GM23248 (cell line): ENCODE measurements at regions not wholly inside any gene's neighbourhood (a gene's known extent, or its start where the extent isn't known, plus 50 kb on each side); places are given as distances from the start of the nearest gene placed in this dataset.

Experiments used
- DNase-seq: peaks from one replicate; pipeline ENCODE4 v3.0.0-alpha.2; 2015
- H2AFZ ChIP-seq: fragments of 200-600 bp; sonication (generic); 2 replicates; pipeline ENCODE4 v1.6.1; 2016; ENCODE audit warnings: antibody characterized with exemption
- H3F3A ChIP-seq: fragments of 200-600 bp; sonication (generic); 2 replicates; pipeline ENCODE4 v1.6.1; 2016; ENCODE audit warnings: mild to moderate bottlenecking, antibody characterized with exemption, mixed run types; ENCODE audit not compliant: insufficient read depth
- H3K27ac ChIP-seq: fragments of 200-600 bp; sonication (generic); 2 replicates; pipeline ENCODE4 v1.5.1; 2016; ENCODE audit warnings: mild to moderate bottlenecking
- H3K27me3 ChIP-seq: fragments of 200-600 bp; sonication (generic); replicated peaks from 2 replicates; pipeline ENCODE4 v1.6.1; 2016; ENCODE audit warnings: mild to moderate bottlenecking; ENCODE audit not compliant: insufficient read depth
- H3K36me3 ChIP-seq: fragments of 200-600 bp; sonication (generic); 2 replicates; pipeline ENCODE4 v1.6.1; 2016; ENCODE audit warnings: low read depth, mild to moderate bottlenecking
- H3K4me1 ChIP-seq: fragments of 200-600 bp; sonication (generic); 2 replicates; pipeline ENCODE4 v1.6.1; 2016; ENCODE audit warnings: mild to moderate bottlenecking; ENCODE audit not compliant: insufficient read depth
- H3K4me2 ChIP-seq: fragments of 200-600 bp; sonication (generic); one replicate; pipeline ENCODE4 v1.6.1; 2016; ENCODE audit warnings: mild to moderate bottlenecking; ENCODE audit not compliant: unreplicated experiment
- H3K4me3 ChIP-seq: fragments of 200-600 bp; sonication (generic); 2 replicates; pipeline ENCODE4 v1.5.1; 2016; ENCODE audit warnings: mild to moderate bottlenecking
- H3K79me2 ChIP-seq: fragments of 200-600 bp; sonication (generic); 2 replicates; pipeline ENCODE4 v1.6.1; 2016; ENCODE audit warnings: mild to moderate bottlenecking; ENCODE audit not compliant: insufficient read depth
- H3K9ac ChIP-seq: fragments of 200-600 bp; sonication (generic); 2 replicates; pipeline ENCODE4 v1.6.1; 2016; ENCODE audit warnings: mild to moderate bottlenecking
- H3K9me2 ChIP-seq: fragments of 200-600 bp; sonication (generic); 2 replicates; pipeline ENCODE4 v1.6.1; 2016; ENCODE audit warnings: mixed run types, mild to moderate bottlenecking, moderate library complexity; ENCODE audit not compliant: insufficient read depth
- H3K9me3 ChIP-seq: fragments of 200-600 bp; sonication (generic); one replicate; pipeline ENCODE4 v1.6.1; 2017; ENCODE audit warnings: low read depth
- H4K20me1 ChIP-seq: fragments of 200-600 bp; sonication (generic); 2 replicates; pipeline ENCODE4 v1.6.0; 2016; ENCODE audit not compliant: insufficient read depth
- EZH2 ChIP-seq: fragments of 200-600 bp; sonication (generic); IDR thresholded peaks from 2 replicates; pipeline ENCODE4 v1.6.1; 2018; ENCODE audit warnings: antibody characterized with exemption, mild to moderate bottlenecking; ENCODE audit not compliant: insufficient read depth, poor library complexity, severe bottlenecking
- EZH2phosphoT487 ChIP-seq: fragments of 200-600 bp; sonication (generic); IDR thresholded peaks from 2 replicates; pipeline ENCODE4 v1.6.1; 2018; ENCODE audit warnings: antibody characterized with exemption, moderate library complexity, mild to moderate bottlenecking, low read depth; ENCODE audit not compliant: insufficient read depth
- WGBS, 2 experiments: methylation state at CpG; one replicate each; pipeline ENCODE4 v1.1.6; 2015 to 2017; ENCODE audit warnings: low lambda C conversion rate in 2 of 2, low coverage in 1 of 2; ENCODE audit errors: missing lambda C conversion rate in 2 of 2; 5-methylcytosine and 5-hydroxymethylcytosine counted together
- in situ Hi-C: fragments of 300-500 bp; cut with MboI; formaldehyde crosslinking; loops from 2 replicates; pipeline ENCODE4 v1.15.0; 2020

DNA sequence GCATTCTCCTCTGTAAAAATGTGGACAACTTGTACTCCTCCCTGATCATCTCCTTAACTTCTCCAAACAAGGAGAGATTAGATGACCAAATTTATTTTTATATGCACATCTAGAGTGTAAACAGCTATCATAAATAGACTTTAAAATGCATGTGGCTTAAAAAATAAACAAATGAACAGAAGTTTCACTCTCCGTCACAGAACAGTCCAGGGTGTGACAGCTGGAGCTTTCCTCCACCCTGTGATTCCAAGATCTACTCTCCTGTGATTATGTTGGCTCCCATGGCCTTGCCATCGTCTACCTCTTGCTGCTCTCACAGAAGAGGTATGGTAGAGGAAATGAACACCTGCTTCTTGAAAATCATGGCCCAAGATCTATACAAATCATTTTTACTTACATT, 560.2 kb downstream of the TOX3 start:
- Histone ChIP-seq H3K36me3 (no peaks in the 10 kb centered on the region), H4K20me1 (no peaks in the 10 kb centered on the region), H3K27me3 (no peaks in the 10 kb centered on the region), H3K4me2 (no peak overlapping the region), H3K4me1 (no peaks in the 10 kb centered on the region), H3K27ac (no peak overlapping the region), H3K4me3 (no peak overlapping the region), H2AFZ (no peak overlapping the region), H3K79me2 (no peaks in the 10 kb centered on the region), H3K9me3 (no peaks in the 10 kb centered on the region), H3F3A (no peaks in the 10 kb centered on the region), H3K9ac (no peak overlapping the region), H3K9me2 (no peaks in the 10 kb centered on the region)
- DNase-seq = no peak
- WGBS, 2 experiments = 25 to 35% methylated on average over 2 of the region's 2 CpGs
- TF ChIP-seq EZH2 = no peak
- in situ Hi-C loops = loop anchor here (10.0 kb wide), 1 partner anchor 172 kb away; no protein-coding TSS in a partner anchor

DNA sequence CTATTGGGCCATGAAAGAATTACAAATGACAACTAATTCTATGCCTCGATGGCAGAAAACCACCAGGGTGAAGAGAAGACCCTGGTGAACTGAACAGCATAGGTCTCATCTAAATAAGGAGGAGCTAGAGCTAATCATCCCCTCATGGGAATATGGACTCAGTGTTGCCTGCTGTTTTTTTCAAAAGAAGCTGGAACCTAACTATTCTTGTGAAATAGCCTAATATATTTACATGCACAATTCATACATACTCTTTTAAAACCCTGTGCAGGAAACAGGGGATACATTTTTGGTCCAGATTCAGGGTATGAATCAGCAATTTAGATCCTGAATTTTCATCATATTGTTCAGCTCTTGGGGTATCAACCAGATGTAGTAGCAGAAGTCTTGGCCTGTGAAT, 560.6 kb downstream of the TOX3 start:
- H3K9me3 ChIP-seq = no peaks in the 10 kb centered on the region
- WGBS, 2 experiments = 24 to 29% methylated on average over 1 of the region's 1 CpG
- no peak for DNase-seq
- no peaks in the 10 kb centered on the region for H4K20me1 ChIP-seq
- TF ChIP-seq EZH2phosphoT487 = no peak
- TF ChIP-seq EZH2 = no peak
- H3K79me2 ChIP-seq = no peaks in the 10 kb centered on the region
- H3K9ac ChIP-seq = no peak overlapping the region
- H3K4me1 ChIP-seq = no peaks in the 10 kb centered on the region
- no peak overlapping the region for H2AFZ ChIP-seq
- no peaks in the 10 kb centered on the region for H3F3A ChIP-seq
- no peak overlapping the region for H3K4me3 ChIP-seq
- no peaks in the 10 kb centered on the region for H3K36me3 ChIP-seq
- no peak overlapping the region for H3K27ac ChIP-seq
- no peak overlapping the region for H3K4me2 ChIP-seq
- no peaks in the 10 kb centered on the region for H3K27me3 ChIP-seq
- H3K9me2 ChIP-seq = no peaks in the 10 kb centered on the region
- in situ Hi-C loops = loop anchor here (10.0 kb wide), 1 partner anchor 172 kb away; no protein-coding TSS in a partner anchor

DNA sequence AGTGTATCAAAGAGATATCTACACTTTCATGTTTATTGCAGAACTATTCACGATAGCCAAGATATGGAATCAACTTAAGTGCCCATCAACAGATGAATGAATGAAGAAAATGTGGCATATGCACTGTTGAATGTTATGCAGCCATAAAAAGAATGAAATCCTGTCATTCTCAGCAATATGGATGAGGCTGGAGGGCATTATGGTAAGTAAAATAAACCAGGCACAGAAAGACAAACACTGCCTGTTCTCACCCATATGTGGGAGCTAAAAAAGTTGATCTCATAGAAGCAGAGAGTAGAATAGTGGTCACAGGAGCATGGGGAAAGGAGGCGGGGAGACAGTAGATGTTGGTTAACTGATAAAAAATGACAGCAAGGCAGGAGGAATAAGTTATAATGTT, 561.8 kb downstream of the TOX3 start:
- Histone ChIP-seq H2AFZ (no peak overlapping the region), H3F3A (no peaks in the 10 kb centered on the region), H3K27me3 (no peaks in the 10 kb centered on the region), H3K9me3 (no peaks in the 10 kb centered on the region), H3K4me2 (no peak overlapping the region), H3K79me2 (no peaks in the 10 kb centered on the region), H3K27ac (no peak overlapping the region), H3K9ac (no peak overlapping the region), H3K4me3 (no peak overlapping the region), H4K20me1 (no peaks in the 10 kb centered on the region), H3K36me3 (no peaks in the 10 kb centered on the region), H3K9me2 (no peaks in the 10 kb centered on the region), H3K4me1 (no peaks in the 10 kb centered on the region)
- no peak for DNase-seq
- 22 to 31% methylated on average over 2 of the region's 2 CpGs for WGBS, 2 experiments
- no peak for TF ChIP-seq EZH2phosphoT487
- in situ Hi-C loops = loop anchor here (10.0 kb wide), 1 partner anchor 170 kb away; no protein-coding TSS in a partner anchor

- Histone ChIP-seq H3K4me3 (no peak overlapping the region), H4K20me1 (no peaks in the 10 kb centered on the region), H3K9me3 (no peaks in the 10 kb centered on the region), H3K9me2 (no peaks in the 10 kb centered on the region), H3K79me2 (no peaks in the 10 kb centered on the region), H2AFZ (no peak overlapping the region), H3K36me3 (no peaks in the 10 kb centered on the region), H3K9ac (no peak overlapping the region), H3K27me3 (no peaks in the 10 kb centered on the region), H3K4me1 (no peaks in the 10 kb centered on the region), H3K27ac (no peak overlapping the region), H3K4me2 (no peak overlapping the region), H3F3A (no peaks in the 10 kb centered on the region)
- TF ChIP-seq EZH2phosphoT487 (no peak), EZH2 (no peak)
- in situ Hi-C loops = loop anchor here (10.0 kb wide), 1 partner anchor 170 kb away; no protein-coding TSS in a partner anchor
- DNase-seq = no peak
- WGBS, 2 experiments = 14 to 19% methylated on average over 2 of the region's 2 CpGs
Measured at GRCh38 chr16:51984395-51984794, 562.5 kb downstream of the TOX3 start.
